Fibroblast of the aortic adventitia (primary cell): ENCODE measurements at regions not wholly inside any gene's neighbourhood (a gene's known extent, or its start where the extent isn't known, plus 50 kb on each side); places are given as distances from the start of the nearest gene placed in this dataset.

Experiments used
- DNase-seq: peaks from one replicate; pipeline ENCODE4 v3.0.0-alpha.2; 2010; ENCODE audit warnings: low read depth
- H3K4me3 ChIP-seq: 2 replicates; pipeline ENCODE4 v1.5.1; 2011; ENCODE audit warnings: low read depth, mild to moderate bottlenecking, control low read depth, low read length, moderate library complexity
- TF ChIP-seq, protein P1 (sequence below): IDR thresholded peaks from 2 replicates; pipeline ENCODE4 v1.5.1; 2011; ENCODE audit warnings: mild to moderate bottlenecking, low read length, control low read depth, inconsistent platforms; ENCODE audit not compliant: insufficient read depth

GRCh38 chr11:129729823-129730222 is 85.8 kb upstream of the TMEM45B start:
- DNase-seq: no peak
- TF ChIP-seq, protein P1, sequence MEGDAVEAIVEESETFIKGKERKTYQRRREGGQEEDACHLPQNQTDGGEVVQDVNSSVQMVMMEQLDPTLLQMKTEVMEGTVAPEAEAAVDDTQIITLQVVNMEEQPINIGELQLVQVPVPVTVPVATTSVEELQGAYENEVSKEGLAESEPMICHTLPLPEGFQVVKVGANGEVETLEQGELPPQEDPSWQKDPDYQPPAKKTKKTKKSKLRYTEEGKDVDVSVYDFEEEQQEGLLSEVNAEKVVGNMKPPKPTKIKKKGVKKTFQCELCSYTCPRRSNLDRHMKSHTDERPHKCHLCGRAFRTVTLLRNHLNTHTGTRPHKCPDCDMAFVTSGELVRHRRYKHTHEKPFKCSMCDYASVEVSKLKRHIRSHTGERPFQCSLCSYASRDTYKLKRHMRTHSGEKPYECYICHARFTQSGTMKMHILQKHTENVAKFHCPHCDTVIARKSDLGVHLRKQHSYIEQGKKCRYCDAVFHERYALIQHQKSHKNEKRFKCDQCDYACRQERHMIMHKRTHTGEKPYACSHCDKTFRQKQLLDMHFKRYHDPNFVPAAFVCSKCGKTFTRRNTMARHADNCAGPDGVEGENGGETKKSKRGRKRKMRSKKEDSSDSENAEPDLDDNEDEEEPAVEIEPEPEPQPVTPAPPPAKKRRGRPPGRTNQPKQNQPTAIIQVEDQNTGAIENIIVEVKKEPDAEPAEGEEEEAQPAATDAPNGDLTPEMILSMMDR: no peak
- H3K4me3 ChIP-seq: no peak overlapping the region

- TF ChIP-seq, protein P1: no peak
- no peak for DNase-seq
- no peak overlapping the region for H3K4me3 ChIP-seq
Observed at GRCh38 chr11:129731316-129731715, 84.3 kb upstream of the TMEM45B start.

- TF ChIP-seq, protein P1: no peak
- no peak for DNase-seq
- H3K4me3 ChIP-seq: no peak overlapping the region
Observed at GRCh38 chr11:129732941-129733340, 82.7 kb upstream of the TMEM45B start.

DNA sequence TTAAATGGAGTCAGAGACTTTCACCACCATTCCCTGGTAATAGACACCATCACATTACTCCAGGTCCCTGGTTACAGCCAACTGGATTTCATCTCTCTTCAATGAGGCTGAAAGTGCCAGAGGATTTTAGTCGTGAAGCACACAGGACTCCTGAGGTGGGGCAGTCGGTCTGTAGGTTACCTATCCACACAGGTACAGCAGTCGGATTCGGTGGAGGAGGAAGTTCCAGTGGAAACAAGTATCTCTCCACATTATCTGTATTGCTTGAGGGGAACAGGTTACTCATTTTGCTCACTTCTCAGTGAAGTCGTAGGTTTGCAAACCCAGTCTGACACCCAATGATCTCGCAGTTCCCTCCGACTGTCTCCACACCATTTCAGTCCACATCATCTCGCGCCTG is 82.3 kb upstream of the TMEM45B start:
- no peak overlapping the region for H3K4me3 ChIP-seq
- TF ChIP-seq, protein P1: no peak
- DNase-seq: no peak

GRCh38 chr11:129733981-129734380 is 81.7 kb upstream of the TMEM45B start:
- DNase-seq: no peak
- TF ChIP-seq, protein P1: no peak
- no peak overlapping the region for H3K4me3 ChIP-seq

GRCh38 chr11:129734654-129735053 is 81.0 kb upstream of the TMEM45B start:
- TF ChIP-seq, protein P1: no peak
- no peak for DNase-seq

DNA sequence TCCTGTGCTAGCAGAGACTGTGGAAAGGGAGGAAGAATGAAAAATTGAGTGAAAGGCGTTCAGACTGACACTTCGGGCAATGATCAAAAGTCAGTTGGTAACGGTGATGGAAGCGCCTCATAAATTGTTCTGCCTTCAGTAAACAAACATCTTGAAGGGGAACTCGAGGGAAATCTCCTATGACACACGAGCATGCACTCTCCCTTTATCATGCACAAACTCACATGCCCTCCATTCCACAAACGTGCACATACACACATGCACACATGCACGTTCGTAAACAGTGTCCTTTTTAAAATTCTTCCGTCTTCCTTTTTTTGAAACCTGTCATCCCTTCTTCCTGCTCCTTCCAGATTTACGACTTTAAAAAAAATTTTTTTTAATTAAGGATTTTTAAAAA is 77.8 kb upstream of the TMEM45B start:
- H3K4me3 ChIP-seq: no peak overlapping the region
- no peak for DNase-seq
- TF ChIP-seq, protein P1: no peak

More at GRCh38 chr11:129734654-129735053, 81.0 kb upstream of the TMEM45B start:
- H3K4me3 ChIP-seq: no peak overlapping the region
